Stomach (tissue), 4 donors: ENCODE measurements at regions not wholly inside any gene's neighbourhood (a gene's known extent, or its start where the extent isn't known, plus 50 kb on each side); places are given as distances from the start of the nearest gene placed in this dataset.

Experiments
- CTCF ChIP-seq, 7 experiments: fragments of 450-650 bp in 4 of 7; fragments of 200-600 bp in 3 of 7; sonication (generic) in 3 of 7; IDR thresholded peaks; one replicate each; pipeline ENCODE4 v1.5.1; 2016 to 2019; ENCODE audit warnings: antibody characterized with exemption in 7 of 7, control low read depth in 2 of 7, mild to moderate bottlenecking in 1 of 7
- EP300 ChIP-seq: sonication (generic); formaldehyde crosslinking; IDR thresholded peaks from one replicate; pipeline ENCODE4 v1.6.1; 2017; ENCODE audit warnings: antibody characterized with exemption

GRCh38 chr6:86016567-86016966 is 373.9 kb upstream of the SYNCRIP start:
- TF ChIP-seq EP300 (no peak), CTCF (IDR thresholded peaks at IDR 0.05) (no peak)
